DMS53 treated with DMSO at 0.1 percent for 48 hours (cell line): ENCODE measurements at regions not wholly inside any gene's neighbourhood (a gene's known extent, or its start where the extent isn't known, plus 50 kb on each side); places are given as distances from the start of the nearest gene placed in this dataset.
"Not testable (repeated sequence)": the region's sequence is repeated elsewhere in the genome, so short reads cannot be mapped to it uniquely, and the experiment has no call there.

Source experiments
- DNase-seq: peaks from one replicate; lab custom pipeline; 2025; ENCODE audit not compliant: unreplicated experiment; lab: John Stamatoyannopoulos, UW

- DNase-seq = no peak
These were observed 223.6 kb downstream of the ADAMTS15 start for GRCh38 chr11:130671801-130672700.

- DNase-seq = no peak
These were observed 224.5 kb downstream of the ADAMTS15 start for GRCh38 chr11:130672911-130673310.

- no peak for DNase-seq
These were observed 225.3 kb downstream of the ADAMTS15 start for GRCh38 chr11:130673698-130674097.

- no peak for DNase-seq
These were observed 226.4 kb downstream of the ADAMTS15 start for GRCh38 chr11:130674686-130675308.

- no peak for DNase-seq
These were observed 227.0 kb downstream of the ADAMTS15 start for GRCh38 chr11:130675371-130675821.

- DNase-seq = no peak
These were observed 227.5 kb downstream of the ADAMTS15 start for GRCh38 chr11:130675917-130676316.

GRCh38 chr11:130677486-130678153 lies 229.2 kb downstream of the ADAMTS15 start:
- no peak for DNase-seq

- no peak for DNase-seq
These were observed 230.8 kb downstream of the ADAMTS15 start for GRCh38 chr11:130679247-130679646.

GRCh38 chr11:130682471-130682870 lies 233.8 kb downstream of the SNX19 start:
- DNase-seq = not testable (repeated sequence)

GRCh38 chr11:130689222-130689908 lies 226.9 kb downstream of the SNX19 start:
- no peak for DNase-seq

GRCh38 chr11:130691581-130691980 lies 224.7 kb downstream of the SNX19 start:
- no peak for DNase-seq

- no peak for DNase-seq
These were observed 224.1 kb downstream of the SNX19 start for GRCh38 chr11:130692220-130692619.

- DNase-seq = no peak
These were observed 222.7 kb downstream of the SNX19 start for GRCh38 chr11:130693543-130693942.

- DNase-seq = no peak
These were observed 221.7 kb downstream of the SNX19 start for GRCh38 chr11:130694488-130695045.

GRCh38 chr11:130698174-130698573 lies 218.1 kb downstream of the SNX19 start:
- no peak for DNase-seq

- DNase-seq = no peak
These were observed 216.7 kb downstream of the SNX19 start for GRCh38 chr11:130699561-130699960.

- no peak for DNase-seq
These were observed 216.2 kb downstream of the SNX19 start for GRCh38 chr11:130700092-130700491.

GRCh38 chr11:130703489-130704190 lies 212.6 kb downstream of the SNX19 start:
- no peak for DNase-seq

GRCh38 chr11:130705670-130706421 lies 210.4 kb downstream of the SNX19 start:
- DNase-seq = no peak
